HCT116 (cell line): ENCODE measurements at regions not wholly inside any gene's neighbourhood (a gene's known extent, or its start where the extent isn't known, plus 50 kb on each side); places are given as distances from the start of the nearest gene placed in this dataset.

Experiments used
- ATAC-seq: fragments of 200-7000 bp; cut with Tn5 transposase; 2 replicates; pipeline ENCODE4 v1.9.1; 2020; ENCODE audit warnings: mild to moderate bottlenecking, moderate library complexity
- BruUV-seq: library from RNA; stranded (reverse); fragments of 400-500 nt; replicated peaks from 2 replicates; lab custom pipeline; 2021; lab: Mats Ljungman, UMichigan
- CTCF ChIA-PET: fragments of 300-600 bp; sonication (Branson Sonifier 250); formaldehyde crosslinking; loops from one replicate; lab custom pipeline; 2021; ENCODE audit warnings: antibody characterized with exemption; lab: Charles Lee
- POLR2A ChIA-PET: fragments of 300-600, 350-600 bp; sonication (Branson Sonifier 250); formaldehyde crosslinking; loops from one replicate; lab custom pipeline; 2021; ENCODE audit warnings: antibody characterized with exemption; lab: Charles Lee
- RAD21 ChIA-PET, 2 experiments: fragments of 300-600 bp; sonication (Branson Sonifier 250); formaldehyde crosslinking; loops; one replicate each; lab custom pipeline; 2023; ENCODE audit warnings: low total read pairs in 2 of 2; ENCODE audit not compliant: uncharacterized antibody in 2 of 2, unreplicated experiment in 2 of 2, low non-redundant PET in 1 of 2; lab: Charles Lee
- DNase-seq: peaks from one replicate; pipeline ENCODE4 v3.0.0-alpha.2; 2010; ENCODE audit warnings: low read depth, low spot score
- H2AFZ ChIP-seq: fragments of 200-600 bp; shearing (Covaris generic), sonication (generic); 2 replicates; pipeline ENCODE4 v1.6.1; 2017; ENCODE audit warnings: low read depth, mixed run types, mixed read lengths, antibody characterized with exemption, low read length; ENCODE audit not compliant: poor library complexity, severe bottlenecking
- H3K27ac ChIP-seq: 2 replicates; pipeline ENCODE4 v1.5.1; 2012; ENCODE audit warnings: low read depth, low read length
- H3K27me3 ChIP-seq: fragments of 200-600 bp; sonication (generic); 2 replicates; pipeline ENCODE4 v1.6.1; 2016; ENCODE audit warnings: mixed run types, low read length, mixed read lengths; ENCODE audit not compliant: insufficient read depth
- H3K36me3 ChIP-seq, 2 experiments: fragments of 200-500 bp in 1 of 2; fragments of 200-600 bp in 1 of 2; sonication (Bioruptor generic) in 1 of 2; sonication (generic) in 1 of 2; 2 replicates each; pipeline versions ENCODE4 v1.5.1 to v1.6.1; 2014 to 2016; ENCODE audit warnings: low read length in 2 of 2, inconsistent platforms in 1 of 2, mixed read lengths in 1 of 2, mixed run types in 1 of 2; ENCODE audit not compliant: insufficient read depth in 2 of 2, control insufficient read depth in 1 of 2
- H3K4me1 ChIP-seq, 2 experiments: fragments of 200-600 bp in 1 of 2; sonication (generic) in 1 of 2; 2 replicates each; pipeline versions ENCODE4 v1.5.1 to v1.6.1; 2012 to 2017; ENCODE audit warnings: low read length in 2 of 2, inconsistent platforms in 1 of 2, mild to moderate bottlenecking in 1 of 2, mixed read lengths in 1 of 2, mixed run types in 1 of 2, moderate library complexity in 1 of 2; ENCODE audit not compliant: insufficient read depth in 2 of 2, control insufficient read depth in 1 of 2
- H3K4me2 ChIP-seq: fragments of 200-600 bp; sonication (generic); 2 replicates; pipeline ENCODE4 v1.6.1; 2017; ENCODE audit warnings: mixed run types, low read length, mixed read lengths
- H3K4me3 ChIP-seq, 2 experiments: fragments of 200-600 bp in 1 of 2; sonication (generic) in 1 of 2; replicated peaks in 1 of 2; 2 replicates each; pipeline ENCODE4 v1.5.1; 2011 to 2016; ENCODE audit warnings: low read length in 2 of 2, control low read depth in 1 of 2, low read depth in 1 of 2, mild to moderate bottlenecking in 1 of 2, mixed read lengths in 1 of 2, mixed run types in 1 of 2
- H3K79me2 ChIP-seq: fragments of 200-600 bp; sonication (generic); 2 replicates; pipeline ENCODE4 v1.6.1; 2017; ENCODE audit warnings: mild to moderate bottlenecking, mixed run types, low read length, moderate library complexity, mixed read lengths; ENCODE audit not compliant: insufficient read depth
- H3K9ac ChIP-seq: fragments of 200-600 bp; sonication (generic); 2 replicates; pipeline ENCODE4 v1.6.1; 2016; ENCODE audit warnings: low read length, mixed read lengths
- H3K9me2 ChIP-seq: fragments of 200-600 bp; sonication (generic), shearing (Covaris generic); 2 replicates; pipeline ENCODE4 v1.6.1; 2017; ENCODE audit warnings: mixed run types, mild to moderate bottlenecking, moderate library complexity; ENCODE audit not compliant: insufficient read depth
- H3K9me3 ChIP-seq, 2 experiments: fragments of 200-500 bp in 1 of 2; fragments of 200-600 bp in 1 of 2; sonication (Bioruptor generic) in 1 of 2; sonication (generic) in 1 of 2; 2 replicates each; pipeline ENCODE4 v1.6.1; 2014 to 2017; ENCODE audit warnings: low read length in 2 of 2, mixed read lengths in 2 of 2, inconsistent platforms in 1 of 2, low read depth in 1 of 2, mild to moderate bottlenecking in 1 of 2, mixed run types in 1 of 2, moderate library complexity in 1 of 2; ENCODE audit not compliant: control insufficient read depth in 1 of 2, insufficient read depth in 1 of 2
- H4K20me1 ChIP-seq: fragments of 200-600 bp; sonication (generic), shearing (Covaris generic); 2 replicates; pipeline ENCODE4 v1.6.1; 2017; ENCODE audit warnings: mixed run types, mild to moderate bottlenecking, moderate library complexity; ENCODE audit not compliant: insufficient read depth
- CBX3 ChIP-seq: IDR thresholded peaks from 2 replicates; pipeline ENCODE4 v1.6.1; 2012; ENCODE audit warnings: low read depth
- CEBPB ChIP-seq: IDR thresholded peaks from 2 replicates; pipeline ENCODE4 v1.6.1; 2012; ENCODE audit warnings: low read depth
- CTCF ChIP-seq, 3 experiments: fragments of 200-600 bp in 1 of 3; sonication (generic) in 1 of 3; IDR thresholded peaks in 2 of 3; conservative IDR thresholded peaks in 1 of 3; 2 replicates each; pipeline ENCODE4 v1.5.1; 2012 to 2017; ENCODE audit warnings: low read depth in 2 of 3, low read length in 2 of 3, antibody characterized with exemption in 1 of 3, borderline replicate concordance in 1 of 3, control low read depth in 1 of 3, mild to moderate bottlenecking in 1 of 3, mixed read lengths in 1 of 3, mixed run types in 1 of 3, moderate library complexity in 1 of 3; ENCODE audit not compliant: insufficient read depth in 1 of 3
- EGR1 ChIP-seq: IDR thresholded peaks from 2 replicates; pipeline ENCODE4 v1.6.1; 2012; ENCODE audit warnings: low read depth
- ELF1 ChIP-seq: IDR thresholded peaks from 2 replicates; pipeline ENCODE4 v1.6.1; 2012; ENCODE audit warnings: low read depth, borderline replicate concordance
- EZH2phosphoT487 ChIP-seq: fragments of 200-600 bp; IDR thresholded peaks from 2 replicates; pipeline ENCODE4 v1.6.1; 2018; ENCODE audit warnings: antibody characterized with exemption, borderline replicate concordance
- FOSL1 ChIP-seq: IDR thresholded peaks from 2 replicates; pipeline ENCODE4 v1.6.1; 2012; ENCODE audit warnings: low read depth
- JUND ChIP-seq: IDR thresholded peaks from 2 replicates; pipeline ENCODE4 v1.6.1; 2012
- MAX ChIP-seq: IDR thresholded peaks from 2 replicates; pipeline ENCODE4 v1.6.1; 2012
- POLR2A ChIP-seq: IDR thresholded peaks from 2 replicates; pipeline ENCODE4 v1.7.0; 2011; ENCODE audit warnings: borderline replicate concordance; ENCODE audit not compliant: insufficient read depth, insufficient read length; ENCODE audit errors: extremely low read depth
- RAD21 ChIP-seq: IDR thresholded peaks from 2 replicates; pipeline ENCODE4 v1.6.1; 2012; ENCODE audit warnings: low read depth, mild to moderate bottlenecking
- REST ChIP-seq: IDR thresholded peaks from 2 replicates; pipeline ENCODE4 v1.6.1; 2012; ENCODE audit warnings: low read depth
- SIN3A ChIP-seq: IDR thresholded peaks from 2 replicates; pipeline ENCODE4 v1.6.1; 2012; ENCODE audit warnings: low read depth
- SP1 ChIP-seq: IDR thresholded peaks from 2 replicates; pipeline ENCODE4 v1.6.1; 2012; ENCODE audit warnings: low read depth
- SRF ChIP-seq: IDR thresholded peaks from 2 replicates; pipeline ENCODE4 v1.6.1; 2012; ENCODE audit warnings: low read depth
- TCF7L2 ChIP-seq: IDR thresholded peaks from 2 replicates; pipeline ENCODE4 v1.7.0; 2011; ENCODE audit warnings: borderline replicate concordance, inconsistent platforms; ENCODE audit not compliant: insufficient read depth, insufficient read length; ENCODE audit errors: extremely low read depth
- YY1 ChIP-seq: IDR thresholded peaks from 2 replicates; pipeline ENCODE4 v1.6.1; 2011; ENCODE audit warnings: low read length, low read depth, moderate library complexity, mild to moderate bottlenecking; ENCODE audit not compliant: insufficient replicate concordance; ENCODE audit errors: extremely low read depth
- ZBTB33 ChIP-seq: IDR thresholded peaks from 2 replicates; pipeline ENCODE4 v1.6.1; 2011; ENCODE audit warnings: mild to moderate bottlenecking, low read length, moderate library complexity; ENCODE audit not compliant: insufficient replicate concordance; ENCODE audit errors: extremely low read depth
- ZFX ChIP-seq: fragments of 450-650 bp; IDR thresholded peaks from 2 replicates; pipeline ENCODE4 v1.6.1; 2017
- intact Hi-C: fragments of 100-400 bp; cut with micrococcal nuclease; formaldehyde crosslinking; loops from 2 replicates; pipeline ENCODE4 v1.10.0; 2022

- TF ChIP-seq ELF1 (no peak), RAD21 (no peak), FOSL1 (no peak), SIN3A (no peak), POLR2A (no peak), TCF7L2 (no peak), SRF (no peak), EGR1 (no peak), YY1 (no peak), ZBTB33 (no peak), SP1 (no peak), MAX (no peak), CBX3 (no peak), ZFX (no peak), REST (no peak), CTCF (IDR thresholded peaks at IDR 0.05 in 2 of 3, conservative IDR thresholded peaks at IDR 0.05 in 1 of 3; ENCODE audit: borderline replicate concordance in 1 of 3, insufficient read depth in 1 of 3, low read depth in 2 of 3, low read length in 2 of 3) (no peak), CEBPB (no peak), JUND (no peak), EZH2phosphoT487 (no peak)
- BruUV-seq, result no TSS peak
- no peak for ATAC-seq
- Histone ChIP-seq H2AFZ (no peak overlapping the region), H3K36me3 (no peaks in the 10 kb centered on the region), H3K9me3 (peaks cover 0 to 21% of the 10 kb centered on the region in 2 experiments; a peak in 1 of 4 replicates), H3K4me2 (no peak overlapping the region), H3K79me2 (no peaks in the 10 kb centered on the region), H3K4me1 (no peaks in the 10 kb centered on the region), H3K4me3 (no peak overlapping the region), H4K20me1 (no peaks in the 10 kb centered on the region), H3K9ac (no peak overlapping the region), H3K9me2 (no peaks in the 10 kb centered on the region), H3K27me3 (no peaks in the 10 kb centered on the region), H3K27ac (no peak overlapping the region)
- POLR2A ChIA-PET, result no interaction called here
- intact Hi-C loops, result no loop called here
- CTCF ChIA-PET, result no interaction called here
- RAD21 ChIA-PET, result no interaction called here
- DNase-seq, result no peak
Observed at GRCh38 chr3:80010021-80010571, 242.3 kb upstream of the ROBO1 start.
